Hepatocyte (in vitro differentiated cells): ENCODE measurements at regions not wholly inside any gene's neighbourhood (a gene's known extent, or its start where the extent isn't known, plus 50 kb on each side); places are given as distances from the start of the nearest gene placed in this dataset.

ENCODE experiments used
- DNase-seq: peaks from one replicate; pipeline ENCODE4 v3.0.0-alpha.2; 2016; ENCODE audit warnings: low spot score
- H2AFZ ChIP-seq: fragments of 200-600 bp; sonication (generic); 2 replicates; pipeline ENCODE4 v1.6.0; 2016; ENCODE audit warnings: antibody characterized with exemption, mild to moderate bottlenecking
- H3K27ac ChIP-seq: fragments of 200-600 bp; sonication (generic); 2 replicates; pipeline ENCODE4 v1.5.1; 2016; ENCODE audit warnings: mild to moderate bottlenecking
- H3K27me3 ChIP-seq: fragments of 200-600 bp; sonication (generic); 2 replicates; pipeline ENCODE4 v1.6.1; 2016
- H3K36me3 ChIP-seq: fragments of 200-600 bp; sonication (generic); replicated peaks from 2 replicates; pipeline ENCODE4 v1.5.1; 2016; ENCODE audit warnings: low read depth; ENCODE audit not compliant: insufficient read depth
- H3K4me1 ChIP-seq: fragments of 200-600 bp; sonication (generic); 2 replicates; pipeline ENCODE4 v1.5.1; 2016; ENCODE audit warnings: mild to moderate bottlenecking, moderate library complexity; ENCODE audit not compliant: insufficient read depth
- H3K4me2 ChIP-seq: fragments of 200-600 bp; sonication (generic); 2 replicates; pipeline ENCODE4 v1.6.0; 2016
- H3K4me3 ChIP-seq: fragments of 200-600 bp; sonication (generic); 2 replicates; pipeline ENCODE4 v1.5.1; 2016; ENCODE audit warnings: mild to moderate bottlenecking
- H3K79me2 ChIP-seq: fragments of 200-600 bp; sonication (generic); 2 replicates; pipeline ENCODE4 v1.6.0; 2017; ENCODE audit warnings: mild to moderate bottlenecking
- H3K9me2 ChIP-seq: fragments of 200-600 bp; sonication (generic); replicated peaks from 2 replicates; pipeline ENCODE4 v1.6.0; 2017; ENCODE audit warnings: mild to moderate bottlenecking; ENCODE audit not compliant: insufficient read depth
- H3K9me3 ChIP-seq: fragments of 200-600 bp; sonication (generic); 2 replicates; pipeline ENCODE4 v1.5.1; 2016; ENCODE audit warnings: low read depth, mild to moderate bottlenecking
- H4K20me1 ChIP-seq: fragments of 200-600 bp; sonication (generic); 2 replicates; pipeline ENCODE4 v1.6.0; 2016; ENCODE audit warnings: mild to moderate bottlenecking; ENCODE audit not compliant: insufficient read depth, poor library complexity, severe bottlenecking
- EZH2 ChIP-seq: fragments of 200-600 bp; sonication (generic); IDR thresholded peaks from 2 replicates; pipeline ENCODE4 v1.6.1; 2016; ENCODE audit warnings: antibody characterized with exemption, mild to moderate bottlenecking, borderline replicate concordance
- EZH2phosphoT487 ChIP-seq: fragments of 200-600 bp; sonication (generic); IDR thresholded peaks from one replicate; pipeline ENCODE4 v1.6.1; 2018; ENCODE audit warnings: antibody characterized with exemption, mild to moderate bottlenecking, low read depth, moderate library complexity; ENCODE audit not compliant: unreplicated experiment, severe bottlenecking
- WGBS: methylation state at CpG from one replicate; pipeline ENCODE4 v1.1.6; 2016; ENCODE audit warnings: low lambda C conversion rate; ENCODE audit errors: missing lambda C conversion rate; 5-methylcytosine and 5-hydroxymethylcytosine counted together
- TF ChIP-seq, protein P1 (sequence below): fragments of 200-600 bp; sonication (generic); IDR thresholded peaks from 2 replicates; pipeline ENCODE4 v1.5.1; 2016; ENCODE audit warnings: antibody characterized with exemption, mild to moderate bottlenecking; ENCODE audit not compliant: poor library complexity

- TF ChIP-seq, protein P1, sequence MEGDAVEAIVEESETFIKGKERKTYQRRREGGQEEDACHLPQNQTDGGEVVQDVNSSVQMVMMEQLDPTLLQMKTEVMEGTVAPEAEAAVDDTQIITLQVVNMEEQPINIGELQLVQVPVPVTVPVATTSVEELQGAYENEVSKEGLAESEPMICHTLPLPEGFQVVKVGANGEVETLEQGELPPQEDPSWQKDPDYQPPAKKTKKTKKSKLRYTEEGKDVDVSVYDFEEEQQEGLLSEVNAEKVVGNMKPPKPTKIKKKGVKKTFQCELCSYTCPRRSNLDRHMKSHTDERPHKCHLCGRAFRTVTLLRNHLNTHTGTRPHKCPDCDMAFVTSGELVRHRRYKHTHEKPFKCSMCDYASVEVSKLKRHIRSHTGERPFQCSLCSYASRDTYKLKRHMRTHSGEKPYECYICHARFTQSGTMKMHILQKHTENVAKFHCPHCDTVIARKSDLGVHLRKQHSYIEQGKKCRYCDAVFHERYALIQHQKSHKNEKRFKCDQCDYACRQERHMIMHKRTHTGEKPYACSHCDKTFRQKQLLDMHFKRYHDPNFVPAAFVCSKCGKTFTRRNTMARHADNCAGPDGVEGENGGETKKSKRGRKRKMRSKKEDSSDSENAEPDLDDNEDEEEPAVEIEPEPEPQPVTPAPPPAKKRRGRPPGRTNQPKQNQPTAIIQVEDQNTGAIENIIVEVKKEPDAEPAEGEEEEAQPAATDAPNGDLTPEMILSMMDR: no peak
- TF ChIP-seq EZH2phosphoT487 (no peak), EZH2 (no peak)
- no peaks in the 10 kb centered on the region for H3K9me3 ChIP-seq
- no peak for DNase-seq
- H3K9me2 ChIP-seq: no peaks in the 10 kb centered on the region
- H3K4me3 ChIP-seq: no peak overlapping the region
- no peaks in the 10 kb centered on the region for H3K79me2 ChIP-seq
- H3K36me3 ChIP-seq: no peaks in the 10 kb centered on the region
- no peaks in the 10 kb centered on the region for H3K4me1 ChIP-seq
- no peaks in the 10 kb centered on the region for H3K27me3 ChIP-seq
- WGBS: 44% methylated on average over 6 of the region's 6 CpGs
- H4K20me1 ChIP-seq: no peaks in the 10 kb centered on the region
- no peak overlapping the region for H2AFZ ChIP-seq
- no peak overlapping the region for H3K27ac ChIP-seq
- H3K4me2 ChIP-seq: no peak overlapping the region
Measured at GRCh38 chr6:134117409-134117808, 65.0 kb upstream of the SLC2A12 start.

GRCh38 chr6:134115715-134116074, 63.3 kb upstream of the SLC2A12 start:
- WGBS: 93% methylated on average over 7 of the region's 7 CpGs
- TF ChIP-seq EZH2 (no peak), EZH2phosphoT487 (no peak)
- TF ChIP-seq, protein P1: no peak
- no peaks in the 10 kb centered on the region for H3K9me3 ChIP-seq
- H3K4me2 ChIP-seq: no peak overlapping the region
- H3K4me3 ChIP-seq: no peak overlapping the region
- H3K36me3 ChIP-seq: no peaks in the 10 kb centered on the region
- no peaks in the 10 kb centered on the region for H3K4me1 ChIP-seq
- no peak for DNase-seq
- H3K79me2 ChIP-seq: no peaks in the 10 kb centered on the region
- H3K27ac ChIP-seq: no peak overlapping the region
- no peaks in the 10 kb centered on the region for H3K27me3 ChIP-seq
- no peaks in the 10 kb centered on the region for H3K9me2 ChIP-seq
- H4K20me1 ChIP-seq: no peaks in the 10 kb centered on the region
- H2AFZ ChIP-seq: no peak overlapping the region

DNA sequence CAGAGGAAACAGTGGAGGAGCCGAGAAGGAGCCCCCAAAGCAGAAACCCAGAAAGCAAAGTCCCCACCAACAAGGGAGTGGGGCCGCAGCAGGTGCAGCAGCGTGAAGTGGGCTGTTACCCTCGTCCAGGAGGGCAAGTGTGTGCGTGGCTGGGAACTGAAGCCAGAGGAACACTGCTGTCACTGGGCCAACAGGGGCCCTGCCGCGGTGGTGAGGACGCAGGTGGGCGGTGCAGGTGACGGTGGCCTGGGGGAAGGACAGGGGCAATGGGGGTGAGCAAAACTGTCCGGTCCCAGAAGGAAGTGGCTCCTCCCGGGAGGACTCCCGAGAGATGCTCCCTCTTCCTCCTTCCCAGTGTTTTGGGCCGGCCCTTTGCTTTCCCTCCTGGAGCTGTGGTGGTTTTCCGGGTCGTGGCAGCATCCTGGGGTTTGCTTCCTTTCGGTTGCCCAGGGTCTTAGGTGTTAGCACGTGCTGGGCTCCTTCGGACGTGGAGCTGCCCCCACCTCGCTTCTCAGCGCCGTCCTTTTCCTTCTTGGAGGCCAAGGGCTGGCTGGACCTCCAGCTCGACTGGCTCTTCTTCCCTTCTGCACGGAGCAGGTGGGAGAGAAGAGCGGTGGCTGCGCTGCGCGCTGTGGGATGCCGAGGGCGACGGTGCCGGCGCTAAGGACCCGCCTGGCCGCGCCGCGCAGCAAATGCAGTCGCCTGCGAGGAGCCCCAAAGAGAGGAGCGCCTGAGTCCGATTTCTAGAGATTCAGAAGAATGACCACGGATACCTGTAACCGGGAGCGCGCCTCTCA, 62.7 kb upstream of the SLC2A12 start:
- Histone ChIP-seq H2AFZ (no peak overlapping the region), H3K36me3 (no peaks in the 10 kb centered on the region), H3K4me3 (no peak overlapping the region), H4K20me1 (no peaks in the 10 kb centered on the region), H3K27ac (no peak overlapping the region), H3K79me2 (no peaks in the 10 kb centered on the region), H3K4me2 (no peak overlapping the region), H3K4me1 (no peaks in the 10 kb centered on the region), H3K9me3 (no peaks in the 10 kb centered on the region), H3K27me3 (no peaks in the 10 kb centered on the region), H3K9me2 (no peaks in the 10 kb centered on the region)
- no peak for DNase-seq
- WGBS: 89% methylated on average over 44 of the region's 47 CpGs
- no peak for TF ChIP-seq EZH2
- no peak for TF ChIP-seq EZH2phosphoT487
- TF ChIP-seq, protein P1: no peak
